GM12864 (cell line): ENCODE measurements at regions not wholly inside any gene's neighbourhood (a gene's known extent, or its start where the extent isn't known, plus 50 kb on each side); places are given as distances from the start of the nearest gene placed in this dataset.

ENCODE experiments used
- DNase-seq: peaks from one replicate; pipeline ENCODE4 v3.0.0-alpha.2; 2011; ENCODE audit warnings: low read depth
- H3K4me3 ChIP-seq: 2 replicates; pipeline ENCODE4 v1.5.1; 2011; ENCODE audit warnings: mild to moderate bottlenecking, low read depth, low read length, control low read depth
- TF ChIP-seq, protein P1 (sequence below): IDR thresholded peaks from 2 replicates; pipeline ENCODE4 v1.5.1; 2011; ENCODE audit warnings: low read depth, mild to moderate bottlenecking, moderate library complexity, low read length, control low read depth, inconsistent platforms; ENCODE audit errors: missing control alignments

- no peak for DNase-seq
- H3K4me3 ChIP-seq: no peak overlapping the region
- TF ChIP-seq, protein P1, sequence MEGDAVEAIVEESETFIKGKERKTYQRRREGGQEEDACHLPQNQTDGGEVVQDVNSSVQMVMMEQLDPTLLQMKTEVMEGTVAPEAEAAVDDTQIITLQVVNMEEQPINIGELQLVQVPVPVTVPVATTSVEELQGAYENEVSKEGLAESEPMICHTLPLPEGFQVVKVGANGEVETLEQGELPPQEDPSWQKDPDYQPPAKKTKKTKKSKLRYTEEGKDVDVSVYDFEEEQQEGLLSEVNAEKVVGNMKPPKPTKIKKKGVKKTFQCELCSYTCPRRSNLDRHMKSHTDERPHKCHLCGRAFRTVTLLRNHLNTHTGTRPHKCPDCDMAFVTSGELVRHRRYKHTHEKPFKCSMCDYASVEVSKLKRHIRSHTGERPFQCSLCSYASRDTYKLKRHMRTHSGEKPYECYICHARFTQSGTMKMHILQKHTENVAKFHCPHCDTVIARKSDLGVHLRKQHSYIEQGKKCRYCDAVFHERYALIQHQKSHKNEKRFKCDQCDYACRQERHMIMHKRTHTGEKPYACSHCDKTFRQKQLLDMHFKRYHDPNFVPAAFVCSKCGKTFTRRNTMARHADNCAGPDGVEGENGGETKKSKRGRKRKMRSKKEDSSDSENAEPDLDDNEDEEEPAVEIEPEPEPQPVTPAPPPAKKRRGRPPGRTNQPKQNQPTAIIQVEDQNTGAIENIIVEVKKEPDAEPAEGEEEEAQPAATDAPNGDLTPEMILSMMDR: no peak
These were observed 152.7 kb downstream of the S1PR1 start for GRCh38 chr1:101389547-101389929.

GRCh38 chr1:101392552-101392951 lies 155.7 kb downstream of the S1PR1 start:
- no peak for DNase-seq

GRCh38 chr1:101394041-101394440 lies 157.2 kb downstream of the S1PR1 start:
- TF ChIP-seq, protein P1: no peak
- DNase-seq: no peak
- H3K4me3 ChIP-seq: no peak overlapping the region

More at GRCh38 chr1:101392552-101392951, 155.7 kb downstream of the S1PR1 start:
- TF ChIP-seq, protein P1: no peak
- H3K4me3 ChIP-seq: no peak overlapping the region

- DNase-seq: no peak
- H3K4me3 ChIP-seq: no peak overlapping the region
- TF ChIP-seq, protein P1: no peak
These were observed 162.4 kb downstream of the S1PR1 start for GRCh38 chr1:101399222-101399621.

DNA sequence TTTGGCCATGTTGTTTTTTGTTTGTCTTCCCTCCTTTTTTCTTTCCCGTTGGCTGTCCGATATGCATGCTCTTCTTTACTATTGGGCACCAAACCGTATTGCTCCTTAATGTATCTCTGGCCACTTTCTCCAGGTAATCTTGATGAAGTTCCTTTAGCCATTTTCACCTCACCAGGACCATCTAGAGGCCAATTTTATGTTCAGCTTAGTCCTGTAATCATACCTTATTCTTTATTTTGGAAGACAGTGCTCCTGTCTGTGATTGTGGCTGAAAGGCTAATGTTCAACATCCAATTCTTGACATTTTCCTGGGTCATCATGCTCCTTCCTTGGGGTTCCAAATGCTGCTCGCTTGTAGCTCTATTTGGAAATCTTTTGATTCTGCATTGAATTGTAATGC lies 169.5 kb downstream of the S1PR1 start:
- no peak for DNase-seq
- TF ChIP-seq, protein P1: peak; percentile 3
- H3K4me3 ChIP-seq: no peak overlapping the region

- no peak overlapping the region for H3K4me3 ChIP-seq
- no peak for DNase-seq
- TF ChIP-seq, protein P1: no peak
These were observed 169.9 kb downstream of the S1PR1 start for GRCh38 chr1:101406681-101407080.

GRCh38 chr1:101407505-101408211 lies 170.8 kb downstream of the S1PR1 start:
- TF ChIP-seq, protein P1: no peak
- peak; percentile 99 for DNase-seq
- no peak overlapping the region for H3K4me3 ChIP-seq
